IMR-90 (cell line): ENCODE measurements at regions not wholly inside any gene's neighbourhood (a gene's known extent, or its start where the extent isn't known, plus 50 kb on each side); places are given as distances from the start of the nearest gene placed in this dataset.

Experiments used
- FOS ChIP-seq: fragments of 150-350 bp; IDR thresholded peaks from 2 replicates; pipeline ENCODE4 v1.6.1; 2016; ENCODE audit warnings: low read depth, low read length
- MAFK ChIP-seq: IDR thresholded peaks from 2 replicates; pipeline ENCODE4 v1.6.1; 2012; ENCODE audit warnings: low read depth, low read length, improper control_type of control experiment
- MXI1 ChIP-seq: IDR thresholded peaks from 2 replicates; pipeline ENCODE4 v1.6.1; 2012; ENCODE audit warnings: low read depth, mild to moderate bottlenecking, low read length, moderate library complexity, borderline replicate concordance
- NFE2L2 ChIP-seq: fragments of 150-350 bp; IDR thresholded peaks from 2 replicates; pipeline ENCODE4 v1.6.1; 2016; ENCODE audit warnings: low read depth, mild to moderate bottlenecking, low read length
- POLR2A ChIP-seq: IDR thresholded peaks from 2 replicates; pipeline ENCODE4 v1.6.1; 2012; ENCODE audit warnings: mild to moderate bottlenecking, low read depth, low read length
- RAD21 ChIP-seq: IDR thresholded peaks from 2 replicates; pipeline ENCODE4 v1.6.1; 2012; ENCODE audit warnings: low read length, improper control_type of control experiment
- SMC3 ChIP-seq: fragments of 150-350 bp; IDR thresholded peaks from 2 replicates; pipeline ENCODE4 v1.6.1; 2016; ENCODE audit warnings: low read depth, mild to moderate bottlenecking, antibody characterized with exemption, low read length, moderate library complexity
- USF2 ChIP-seq: fragments of 150-350 bp; IDR thresholded peaks from 2 replicates; pipeline ENCODE4 v1.6.1; 2017; ENCODE audit warnings: mild to moderate bottlenecking, antibody characterized with exemption, low read length, low read depth
- TF ChIP-seq, protein P1 (sequence below): conservative IDR thresholded peaks from 2 replicates; pipeline ENCODE4 v1.5.1; 2012; ENCODE audit warnings: mild to moderate bottlenecking, low read depth, low read length, improper control_type of control experiment

GRCh38 chr14:100653409-100653808 is 66.2 kb upstream of the BEGAIN start:
- TF ChIP-seq, protein P1, sequence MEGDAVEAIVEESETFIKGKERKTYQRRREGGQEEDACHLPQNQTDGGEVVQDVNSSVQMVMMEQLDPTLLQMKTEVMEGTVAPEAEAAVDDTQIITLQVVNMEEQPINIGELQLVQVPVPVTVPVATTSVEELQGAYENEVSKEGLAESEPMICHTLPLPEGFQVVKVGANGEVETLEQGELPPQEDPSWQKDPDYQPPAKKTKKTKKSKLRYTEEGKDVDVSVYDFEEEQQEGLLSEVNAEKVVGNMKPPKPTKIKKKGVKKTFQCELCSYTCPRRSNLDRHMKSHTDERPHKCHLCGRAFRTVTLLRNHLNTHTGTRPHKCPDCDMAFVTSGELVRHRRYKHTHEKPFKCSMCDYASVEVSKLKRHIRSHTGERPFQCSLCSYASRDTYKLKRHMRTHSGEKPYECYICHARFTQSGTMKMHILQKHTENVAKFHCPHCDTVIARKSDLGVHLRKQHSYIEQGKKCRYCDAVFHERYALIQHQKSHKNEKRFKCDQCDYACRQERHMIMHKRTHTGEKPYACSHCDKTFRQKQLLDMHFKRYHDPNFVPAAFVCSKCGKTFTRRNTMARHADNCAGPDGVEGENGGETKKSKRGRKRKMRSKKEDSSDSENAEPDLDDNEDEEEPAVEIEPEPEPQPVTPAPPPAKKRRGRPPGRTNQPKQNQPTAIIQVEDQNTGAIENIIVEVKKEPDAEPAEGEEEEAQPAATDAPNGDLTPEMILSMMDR: peak; percentile 30; the same call in 1 of the 2 replicates
- no peak for TF ChIP-seq POLR2A
- TF ChIP-seq SMC3: peak; percentile 22; the same call in 1 of the 2 replicates
- TF ChIP-seq MAFK: no peak
- TF ChIP-seq USF2: no peak
- TF ChIP-seq NFE2L2: no peak
- TF ChIP-seq MXI1: no peak
- TF ChIP-seq RAD21: peak; percentile 35; the same call in 1 of the 2 replicates
- no peak for TF ChIP-seq FOS
